ENCODE measurements at regions not wholly inside any gene's neighbourhood (a gene's known extent, or its start where the extent isn't known, plus 50 kb on each side); places are given as distances from the start of the nearest gene placed in this dataset.

DNA sequence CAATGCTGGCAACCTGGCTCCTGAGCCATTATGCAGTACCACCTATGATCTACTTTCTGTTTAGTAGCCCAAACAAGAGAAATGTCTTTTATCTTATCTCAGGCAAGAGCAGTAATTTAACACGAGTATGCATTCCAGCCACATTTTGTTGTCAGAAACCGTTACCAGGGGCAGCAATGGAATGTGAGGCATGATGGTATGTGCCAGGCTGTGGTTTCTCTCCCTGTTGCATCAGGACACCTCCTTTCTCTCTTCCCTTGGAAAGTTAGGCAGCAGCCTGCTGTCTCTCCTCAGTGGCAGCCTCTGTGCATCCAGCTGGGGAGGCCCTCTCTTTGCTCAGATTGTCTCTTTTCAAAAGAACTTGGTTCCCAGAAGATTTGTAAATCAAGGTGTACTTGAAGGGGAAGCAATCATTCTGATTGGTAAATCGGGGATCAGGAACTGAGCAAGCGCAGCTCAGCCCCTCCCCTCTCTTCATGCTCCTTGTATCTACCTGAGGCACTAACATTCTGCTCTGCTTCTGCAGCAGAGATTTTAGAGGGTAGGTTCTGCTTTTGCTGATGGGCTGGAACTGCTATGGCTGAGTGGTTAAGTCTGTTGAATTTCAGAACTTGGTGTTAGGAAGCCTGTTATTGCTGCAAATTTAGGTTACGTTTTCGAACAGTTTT lies 229.2 kb downstream of the ADAMTS15 start:
- TF ChIP-seq, protein P1, sequence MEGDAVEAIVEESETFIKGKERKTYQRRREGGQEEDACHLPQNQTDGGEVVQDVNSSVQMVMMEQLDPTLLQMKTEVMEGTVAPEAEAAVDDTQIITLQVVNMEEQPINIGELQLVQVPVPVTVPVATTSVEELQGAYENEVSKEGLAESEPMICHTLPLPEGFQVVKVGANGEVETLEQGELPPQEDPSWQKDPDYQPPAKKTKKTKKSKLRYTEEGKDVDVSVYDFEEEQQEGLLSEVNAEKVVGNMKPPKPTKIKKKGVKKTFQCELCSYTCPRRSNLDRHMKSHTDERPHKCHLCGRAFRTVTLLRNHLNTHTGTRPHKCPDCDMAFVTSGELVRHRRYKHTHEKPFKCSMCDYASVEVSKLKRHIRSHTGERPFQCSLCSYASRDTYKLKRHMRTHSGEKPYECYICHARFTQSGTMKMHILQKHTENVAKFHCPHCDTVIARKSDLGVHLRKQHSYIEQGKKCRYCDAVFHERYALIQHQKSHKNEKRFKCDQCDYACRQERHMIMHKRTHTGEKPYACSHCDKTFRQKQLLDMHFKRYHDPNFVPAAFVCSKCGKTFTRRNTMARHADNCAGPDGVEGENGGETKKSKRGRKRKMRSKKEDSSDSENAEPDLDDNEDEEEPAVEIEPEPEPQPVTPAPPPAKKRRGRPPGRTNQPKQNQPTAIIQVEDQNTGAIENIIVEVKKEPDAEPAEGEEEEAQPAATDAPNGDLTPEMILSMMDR (IDR thresholded peaks at IDR 0.05 in 8 of 11, conservative IDR thresholded peaks at IDR 0.05 in 3 of 11) = no peak
- TF ChIP-seq POLR2A (IDR thresholded peaks at IDR 0.05) = no peak
- no peak for TF ChIP-seq POLR2AphosphoS5 (IDR thresholded peaks at IDR 0.05)

Data from spleen (tissue), 7 donors.